Fibroblast of lung (primary cell): ENCODE measurements at regions not wholly inside any gene's neighbourhood (a gene's known extent, or its start where the extent isn't known, plus 50 kb on each side); places are given as distances from the start of the nearest gene placed in this dataset.

Experiments used
- DNase-seq, 2 donors: peaks; one replicate each; pipeline versions ENCODE4 v3.0.0 to v3.0.0-alpha.2; 2010; ENCODE audit warnings: low read depth in 2 of 2
- H2AFZ ChIP-seq: 2 replicates; pipeline ENCODE4 v1.5.1; 2012; ENCODE audit warnings: low read length, control low read depth, inconsistent platforms
- H3K27ac ChIP-seq: 2 replicates; pipeline ENCODE4 v1.5.1; 2011; ENCODE audit warnings: low read length, control low read depth; ENCODE audit not compliant: insufficient read depth
- H3K27me3 ChIP-seq: 2 replicates; pipeline ENCODE4 v1.5.1; 2011; ENCODE audit warnings: mild to moderate bottlenecking, low read length; ENCODE audit not compliant: control insufficient read depth, insufficient read depth
- H3K36me3 ChIP-seq: 2 replicates; pipeline ENCODE4 v1.5.1; 2011; ENCODE audit warnings: low read length; ENCODE audit not compliant: control insufficient read depth, insufficient read depth
- H3K4me1 ChIP-seq: 2 replicates; pipeline ENCODE4 v1.5.1; 2011; ENCODE audit warnings: low read length; ENCODE audit not compliant: control insufficient read depth, insufficient read depth; ENCODE audit errors: extremely low read depth
- H3K4me2 ChIP-seq: 2 replicates; pipeline ENCODE4 v1.5.1; 2011; ENCODE audit warnings: low read length, control low read depth; ENCODE audit not compliant: insufficient read depth; ENCODE audit errors: extremely low read depth
- H3K4me3 ChIP-seq, 4 experiments: fragments of 200-600 bp in 1 of 4; sonication (generic) in 1 of 4; replicated peaks in 1 of 4; 2 replicates each; pipeline ENCODE4 v1.5.1; 2011 to 2016; ENCODE audit warnings: low read length in 4 of 4, low read depth in 3 of 4, mild to moderate bottlenecking in 3 of 4, control low read depth in 2 of 4, inconsistent platforms in 1 of 4, mixed read lengths in 1 of 4; ENCODE audit not compliant: insufficient read depth in 1 of 4; ENCODE audit errors: control extremely low read depth in 1 of 4
- H3K79me2 ChIP-seq: 2 replicates; pipeline ENCODE4 v1.5.1; 2012; ENCODE audit warnings: mild to moderate bottlenecking, low read length, inconsistent platforms; ENCODE audit not compliant: control insufficient read depth, insufficient read depth
- H3K9ac ChIP-seq: 2 replicates; pipeline ENCODE4 v1.5.1; 2011; ENCODE audit warnings: mild to moderate bottlenecking, low read length, control low read depth; ENCODE audit not compliant: insufficient read depth
- H3K9me3 ChIP-seq: 2 replicates; pipeline ENCODE4 v1.5.1; 2012; ENCODE audit warnings: low read depth, low read length; ENCODE audit not compliant: control insufficient read depth, insufficient read depth
- H4K20me1 ChIP-seq: 2 replicates; pipeline ENCODE4 v1.5.1; 2011; ENCODE audit warnings: low read length; ENCODE audit not compliant: control insufficient read depth, insufficient read depth; ENCODE audit errors: extremely low read depth
- CTCF ChIP-seq, 2 donors: IDR thresholded peaks in 1 of 2; conservative IDR thresholded peaks in 1 of 2; 1 replicate in 1 of 2; 2 replicates in 1 of 2; pipeline ENCODE4 v1.5.1; 2011 to 2012; ENCODE audit warnings: low read length in 2 of 2, control low read depth in 1 of 2, inconsistent platforms in 1 of 2, low read depth in 1 of 2, mild to moderate bottlenecking in 1 of 2
- EZH2 ChIP-seq: IDR thresholded peaks from 2 replicates; pipeline ENCODE4 v1.5.1; 2012; ENCODE audit warnings: low read length, control low read depth, mild to moderate bottlenecking; ENCODE audit errors: missing control alignments

DNA sequence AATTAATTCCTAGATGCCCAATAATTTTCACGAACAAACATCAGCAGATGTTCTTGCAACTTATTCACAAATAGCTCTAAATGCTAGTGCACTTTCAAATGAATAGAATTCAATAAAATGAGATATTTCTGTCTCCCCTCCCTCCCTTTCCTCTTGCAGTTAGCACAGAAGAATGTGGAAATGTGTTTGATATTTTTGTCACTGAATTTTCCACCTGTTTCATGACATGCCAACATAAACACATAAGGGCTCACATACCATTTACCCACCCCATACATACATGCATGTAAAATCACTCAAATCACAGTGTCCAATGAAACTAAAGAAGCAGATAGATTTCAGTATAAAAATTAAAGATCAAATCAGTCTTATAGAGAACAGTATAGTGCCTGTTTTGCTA lies 746.9 kb upstream of the MARCKS start:
- H3K27ac ChIP-seq: no peak overlapping the region
- H3K9me3 ChIP-seq: no peaks in the 10 kb centered on the region
- no peak for DNase-seq
- H3K9ac ChIP-seq: no peak overlapping the region
- H3K79me2 ChIP-seq: no peaks in the 10 kb centered on the region
- no peak for TF ChIP-seq CTCF (conservative IDR thresholded peaks at IDR 0.05 in 1 of 2, IDR thresholded peaks at IDR 0.05 in 1 of 2; ENCODE audit: low read depth in 1 of 2, low read length in 2 of 2)
- TF ChIP-seq EZH2: no peak
- H3K4me2 ChIP-seq: no peak overlapping the region
- no peaks in the 10 kb centered on the region for H3K4me1 ChIP-seq
- no peaks in the 10 kb centered on the region for H3K27me3 ChIP-seq
- no peak overlapping the region for H2AFZ ChIP-seq
- no peaks in the 10 kb centered on the region for H3K36me3 ChIP-seq
- H4K20me1 ChIP-seq: no peaks in the 10 kb centered on the region
- H3K4me3 ChIP-seq: no peak overlapping the region

GRCh38 chr6:113111550-113111949 lies 745.6 kb upstream of the MARCKS start:
- no peak for TF ChIP-seq CTCF (conservative IDR thresholded peaks at IDR 0.05 in 1 of 2, IDR thresholded peaks at IDR 0.05 in 1 of 2; ENCODE audit: low read depth in 1 of 2, low read length in 2 of 2)
- TF ChIP-seq EZH2: no peak
- H3K4me1 ChIP-seq: no peaks in the 10 kb centered on the region
- no peak overlapping the region for H3K4me3 ChIP-seq
- H3K4me2 ChIP-seq: no peak overlapping the region
- H4K20me1 ChIP-seq: no peaks in the 10 kb centered on the region
- H3K79me2 ChIP-seq: no peaks in the 10 kb centered on the region
- no peak overlapping the region for H3K9ac ChIP-seq
- H3K27ac ChIP-seq: no peak overlapping the region
- no peak overlapping the region for H2AFZ ChIP-seq
- no peaks in the 10 kb centered on the region for H3K9me3 ChIP-seq
- H3K36me3 ChIP-seq: no peaks in the 10 kb centered on the region
- H3K27me3 ChIP-seq: no peaks in the 10 kb centered on the region
- no peak for DNase-seq

GRCh38 chr6:113112086-113112485 lies 745.1 kb upstream of the MARCKS start:
- H2AFZ ChIP-seq: no peak overlapping the region
- no peak overlapping the region for H3K9ac ChIP-seq
- no peaks in the 10 kb centered on the region for H3K9me3 ChIP-seq
- H4K20me1 ChIP-seq: no peaks in the 10 kb centered on the region
- no peak overlapping the region for H3K4me2 ChIP-seq
- H3K27ac ChIP-seq: no peak overlapping the region
- no peak for DNase-seq
- no peaks in the 10 kb centered on the region for H3K4me1 ChIP-seq
- no peaks in the 10 kb centered on the region for H3K27me3 ChIP-seq
- no peaks in the 10 kb centered on the region for H3K36me3 ChIP-seq
- no peaks in the 10 kb centered on the region for H3K79me2 ChIP-seq
- H3K4me3 ChIP-seq: no peak overlapping the region
- TF ChIP-seq CTCF (conservative IDR thresholded peaks at IDR 0.05 in 1 of 2, IDR thresholded peaks at IDR 0.05 in 1 of 2; ENCODE audit: low read depth in 1 of 2, low read length in 2 of 2) (no peak), EZH2 (no peak)
